DND-41 (cell line): ENCODE measurements at regions not wholly inside any gene's neighbourhood (a gene's known extent, or its start where the extent isn't known, plus 50 kb on each side); places are given as distances from the start of the nearest gene placed in this dataset.

Experiments used
- CTCF ChIP-seq: IDR thresholded peaks from 2 replicates; pipeline ENCODE4 v1.5.1; 2012; ENCODE audit warnings: borderline replicate concordance, low read length, moderate library complexity, mild to moderate bottlenecking; ENCODE audit not compliant: poor library complexity, severe bottlenecking; ENCODE audit errors: extremely low read depth
- EZH2 ChIP-seq: IDR thresholded peaks from 3 replicates; pipeline ENCODE4 v1.6.1; 2012; ENCODE audit warnings: borderline replicate concordance, low read depth, mild to moderate bottlenecking, moderate library complexity, low read length, inconsistent platforms; ENCODE audit not compliant: severe bottlenecking

- no peak for TF ChIP-seq EZH2
- TF ChIP-seq CTCF: no peak
These were observed 378.9 kb downstream of the CAAP1 start for GRCh38 chr9:26513730-26514129.
